Endothelial cell of umbilical vein (primary cell): ENCODE measurements at regions not wholly inside any gene's neighbourhood (a gene's known extent, or its start where the extent isn't known, plus 50 kb on each side); places are given as distances from the start of the nearest gene placed in this dataset.

Source experiments
- CTCF ChIP-seq, 2 donors: IDR thresholded peaks; 1 replicate in 1 of 2; 2 replicates in 1 of 2; pipeline ENCODE4 v1.5.1; 2011; ENCODE audit warnings: low read length in 2 of 2, mild to moderate bottlenecking in 2 of 2, moderate library complexity in 2 of 2, control low read depth in 1 of 2, inconsistent platforms in 1 of 2, low read depth in 1 of 2; ENCODE audit not compliant: insufficient read depth in 1 of 2; ENCODE audit errors: extremely low read depth in 1 of 2
- EZH2 ChIP-seq: IDR thresholded peaks from 2 replicates; pipeline ENCODE4 v1.6.1; 2012; ENCODE audit warnings: borderline replicate concordance, low read depth, mild to moderate bottlenecking, moderate library complexity, low read length, inconsistent platforms; ENCODE audit not compliant: severe bottlenecking
- FOS ChIP-seq: IDR thresholded peaks from 2 replicates; pipeline ENCODE4 v1.6.1; 2011; ENCODE audit warnings: mild to moderate bottlenecking, low read length, moderate library complexity, borderline replicate concordance; ENCODE audit not compliant: insufficient read depth
- JUN ChIP-seq: IDR thresholded peaks from 2 replicates; pipeline ENCODE4 v1.6.1; 2011; ENCODE audit warnings: borderline replicate concordance, low read depth; ENCODE audit not compliant: insufficient read length, insufficient read depth
- MAX ChIP-seq: IDR thresholded peaks from 2 replicates; pipeline ENCODE4 v1.6.1; 2011; ENCODE audit not compliant: insufficient read depth, insufficient read length
- MYC ChIP-seq: IDR thresholded peaks from one replicate; pipeline ENCODE4 v1.6.1; 2011; ENCODE audit warnings: mild to moderate bottlenecking, low read depth, low read length
- POLR2A ChIP-seq: IDR thresholded peaks from 2 replicates; pipeline ENCODE4 v1.6.1; 2012; ENCODE audit warnings: low read depth, mild to moderate bottlenecking, control low read depth, low read length
- POLR2AphosphoS5 ChIP-seq: IDR thresholded peaks from 2 replicates; pipeline ENCODE4 v1.6.1; 2012; ENCODE audit warnings: low read depth, mild to moderate bottlenecking, control low read depth, low read length, moderate library complexity; ENCODE audit not compliant: insufficient read depth

GRCh38 chr9:6106711-6107339, 91.4 kb upstream of the RANBP6 start:
- peak in 1 of 2 donors; percentile 32 for TF ChIP-seq CTCF (IDR thresholded peaks at IDR 0.05; ENCODE audit: extremely low read depth in 1 of 2, insufficient read depth in 1 of 2, low read depth in 1 of 2, low read length in 2 of 2)
- TF ChIP-seq POLR2AphosphoS5, result no peak
- no peak for TF ChIP-seq MAX
- TF ChIP-seq POLR2A, result no peak
- no peak for TF ChIP-seq MYC
- TF ChIP-seq EZH2, result no peak
- no peak for TF ChIP-seq FOS
- no peak for TF ChIP-seq JUN
